ENCODE measurements at regions not wholly inside any gene's neighbourhood (a gene's known extent, or its start where the extent isn't known, plus 50 kb on each side); places are given as distances from the start of the nearest gene placed in this dataset.
A peak's percentile ranks its signal among the peaks of the same experiment; 100 is the strongest.

GRCh38 chr9:3138231-3139229, 294.6 kb upstream of the PUM3 start:
- Histone ChIP-seq H3K18ac (ENCODE audit: low read length) (no peak overlapping the region), H3K4me2 (ENCODE audit: low read length) (no peak overlapping the region), H4K91ac (ENCODE audit: low read depth, low read length) (no peak overlapping the region), H2BK12ac (ENCODE audit: low read length) (no peak overlapping the region), H3K9me3 (ENCODE audit: insufficient read depth, low read depth, low read length) (no peaks in the 10 kb centered on the region), H3K4me3 (ENCODE audit: low read depth, low read length) (no peak overlapping the region), H4K12ac (ENCODE audit: low read depth, low read length) (no peak overlapping the region), H3K27me3 (ENCODE audit: insufficient read depth, low read length) (no peaks in the 10 kb centered on the region), H3K27ac (ENCODE audit: low read depth, low read length) (no peak overlapping the region), H4K8ac (ENCODE audit: low read depth, low read length) (no peak overlapping the region), H2AFZ (ENCODE audit: insufficient read depth, low read length, poor library complexity) (no peak overlapping the region), H3K23ac (ENCODE audit: low read length) (no peak overlapping the region), H3K14ac (ENCODE audit: low read length) (no peak overlapping the region), H3K79me1 (ENCODE audit: low read length) (no peaks in the 10 kb centered on the region), H3K4me1 (ENCODE audit: control insufficient read depth in 1 of 2, insufficient read depth in 2 of 2, low read length in 2 of 2) (no peaks in the 10 kb centered on the region), H2BK5ac (ENCODE audit: low read depth, low read length, poor library complexity) (no peak overlapping the region), H2AK5ac (ENCODE audit: low read length) (no peak overlapping the region), H3K4ac (ENCODE audit: low read depth, low read length) (no peak overlapping the region), H3K79me2 (ENCODE audit: control insufficient read depth, insufficient read depth, low read length, poor library complexity) (no peaks in the 10 kb centered on the region), H2BK120ac (ENCODE audit: insufficient read depth, low read length, poor library complexity) (no peak overlapping the region), H3K36me3 (ENCODE audit: control insufficient read depth in 1 of 2, insufficient read depth in 2 of 2, low read length in 2 of 2) (no peaks in the 10 kb centered on the region), H3K9ac (ENCODE audit: low read length) (no peak overlapping the region)
- no CpG with 5 or more reads among the region's 10 CpGs for WGBS (ENCODE audit: extremely low coverage, insufficient coverage, insufficient read length)
- peak; percentile 42 to 81 for DNase-seq

- H2AK5ac ChIP-seq (ENCODE audit: low read length), result no peak overlapping the region
- no peak overlapping the region for H3K27ac ChIP-seq (ENCODE audit: low read depth, low read length)
- no peak overlapping the region for H3K14ac ChIP-seq (ENCODE audit: low read length)
- no CpG with 5 or more reads among the region's 3 CpGs for WGBS (ENCODE audit: extremely low coverage, insufficient coverage, insufficient read length)
- H4K12ac ChIP-seq (ENCODE audit: low read depth, low read length), result no peak overlapping the region
- H3K18ac ChIP-seq (ENCODE audit: low read length), result no peak overlapping the region
- H2BK120ac ChIP-seq (ENCODE audit: insufficient read depth, low read length, poor library complexity), result no peak overlapping the region
- no peaks in the 10 kb centered on the region for H3K9me3 ChIP-seq (ENCODE audit: insufficient read depth, low read depth, low read length)
- no peak overlapping the region for H3K4me2 ChIP-seq (ENCODE audit: low read length)
- no peaks in the 10 kb centered on the region for H3K36me3 ChIP-seq (ENCODE audit: control insufficient read depth in 1 of 2, insufficient read depth in 2 of 2, low read length in 2 of 2)
- H2BK12ac ChIP-seq (ENCODE audit: low read length), result no peak overlapping the region
- H3K4me1 ChIP-seq (ENCODE audit: control insufficient read depth in 1 of 2, insufficient read depth in 2 of 2, low read length in 2 of 2), result no peaks in the 10 kb centered on the region
- H3K9ac ChIP-seq (ENCODE audit: low read length), result no peak overlapping the region
- H3K79me1 ChIP-seq (ENCODE audit: low read length), result no peaks in the 10 kb centered on the region
- H2BK5ac ChIP-seq (ENCODE audit: low read depth, low read length, poor library complexity), result no peak overlapping the region
- H3K23ac ChIP-seq (ENCODE audit: low read length), result no peak overlapping the region
- no peaks in the 10 kb centered on the region for H3K27me3 ChIP-seq (ENCODE audit: insufficient read depth, low read length)
- H2AFZ ChIP-seq (ENCODE audit: insufficient read depth, low read length, poor library complexity), result no peak overlapping the region
- no peaks in the 10 kb centered on the region for H3K79me2 ChIP-seq (ENCODE audit: control insufficient read depth, insufficient read depth, low read length, poor library complexity)
- DNase-seq, result no peak
- no peak overlapping the region for H4K8ac ChIP-seq (ENCODE audit: low read depth, low read length)
- H4K91ac ChIP-seq (ENCODE audit: low read depth, low read length), result no peak overlapping the region
- H3K4me3 ChIP-seq (ENCODE audit: low read depth, low read length), result no peak overlapping the region
- H3K4ac ChIP-seq (ENCODE audit: low read depth, low read length), result no peak overlapping the region
These were observed 293.4 kb upstream of the PUM3 start for GRCh38 chr9:3137347-3137695.

- no peaks in the 10 kb centered on the region for H3K4me1 ChIP-seq (ENCODE audit: control insufficient read depth in 1 of 2, insufficient read depth in 2 of 2, low read length in 2 of 2)
- H2AK5ac ChIP-seq (ENCODE audit: low read length), result no peak overlapping the region
- no peaks in the 10 kb centered on the region for H3K79me1 ChIP-seq (ENCODE audit: low read length)
- no peak overlapping the region for H3K4ac ChIP-seq (ENCODE audit: low read depth, low read length)
- H3K23ac ChIP-seq (ENCODE audit: low read length), result no peak overlapping the region
- no peak overlapping the region for H4K91ac ChIP-seq (ENCODE audit: low read depth, low read length)
- H2BK120ac ChIP-seq (ENCODE audit: insufficient read depth, low read length, poor library complexity), result no peak overlapping the region
- H4K8ac ChIP-seq (ENCODE audit: low read depth, low read length), result no peak overlapping the region
- no peak overlapping the region for H3K9ac ChIP-seq (ENCODE audit: low read length)
- no peak overlapping the region for H3K4me2 ChIP-seq (ENCODE audit: low read length)
- WGBS (ENCODE audit: extremely low coverage, insufficient coverage, insufficient read length), result no CpG with 5 or more reads among the region's 6 CpGs
- no peaks in the 10 kb centered on the region for H3K9me3 ChIP-seq (ENCODE audit: insufficient read depth, low read depth, low read length)
- H3K14ac ChIP-seq (ENCODE audit: low read length), result no peak overlapping the region
- H3K36me3 ChIP-seq (ENCODE audit: control insufficient read depth in 1 of 2, insufficient read depth in 2 of 2, low read length in 2 of 2), result no peaks in the 10 kb centered on the region
- H2BK5ac ChIP-seq (ENCODE audit: low read depth, low read length, poor library complexity), result no peak overlapping the region
- no peak overlapping the region for H3K18ac ChIP-seq (ENCODE audit: low read length)
- no peak overlapping the region for H2AFZ ChIP-seq (ENCODE audit: insufficient read depth, low read length, poor library complexity)
- H3K79me2 ChIP-seq (ENCODE audit: control insufficient read depth, insufficient read depth, low read length, poor library complexity), result no peaks in the 10 kb centered on the region
- H3K27ac ChIP-seq (ENCODE audit: low read depth, low read length), result no peak overlapping the region
- no peaks in the 10 kb centered on the region for H3K27me3 ChIP-seq (ENCODE audit: insufficient read depth, low read length)
- H4K12ac ChIP-seq (ENCODE audit: low read depth, low read length), result no peak overlapping the region
- H2BK12ac ChIP-seq (ENCODE audit: low read length), result no peak overlapping the region
- H3K4me3 ChIP-seq (ENCODE audit: low read depth, low read length), result no peak overlapping the region
- no peak for DNase-seq
These were observed 292.9 kb upstream of the PUM3 start for GRCh38 chr9:3136686-3137346.

- H3K36me3 ChIP-seq (ENCODE audit: control insufficient read depth in 1 of 2, insufficient read depth in 2 of 2, low read length in 2 of 2), result no peaks in the 10 kb centered on the region
- no peak overlapping the region for H3K18ac ChIP-seq (ENCODE audit: low read length)
- H4K12ac ChIP-seq (ENCODE audit: low read depth, low read length), result no peak overlapping the region
- H3K4me3 ChIP-seq (ENCODE audit: low read depth, low read length), result no peak overlapping the region
- no peak overlapping the region for H4K8ac ChIP-seq (ENCODE audit: low read depth, low read length)
- H4K91ac ChIP-seq (ENCODE audit: low read depth, low read length), result no peak overlapping the region
- H3K4me1 ChIP-seq (ENCODE audit: control insufficient read depth in 1 of 2, insufficient read depth in 2 of 2, low read length in 2 of 2), result no peaks in the 10 kb centered on the region
- no peak overlapping the region for H3K9ac ChIP-seq (ENCODE audit: low read length)
- H2BK12ac ChIP-seq (ENCODE audit: low read length), result no peak overlapping the region
- no peak overlapping the region for H2BK5ac ChIP-seq (ENCODE audit: low read depth, low read length, poor library complexity)
- no peak overlapping the region for H3K14ac ChIP-seq (ENCODE audit: low read length)
- no peaks in the 10 kb centered on the region for H3K27me3 ChIP-seq (ENCODE audit: insufficient read depth, low read length)
- no peak overlapping the region for H3K23ac ChIP-seq (ENCODE audit: low read length)
- H3K4ac ChIP-seq (ENCODE audit: low read depth, low read length), result no peak overlapping the region
- no peak overlapping the region for H3K4me2 ChIP-seq (ENCODE audit: low read length)
- WGBS (ENCODE audit: extremely low coverage, insufficient coverage, insufficient read length), result no CpG with 5 or more reads among the region's 1 CpG
- H3K79me1 ChIP-seq (ENCODE audit: low read length), result no peaks in the 10 kb centered on the region
- no peak overlapping the region for H3K27ac ChIP-seq (ENCODE audit: low read depth, low read length)
- no peak for DNase-seq
- H2AK5ac ChIP-seq (ENCODE audit: low read length), result no peak overlapping the region
- H2AFZ ChIP-seq (ENCODE audit: insufficient read depth, low read length, poor library complexity), result no peak overlapping the region
- H2BK120ac ChIP-seq (ENCODE audit: insufficient read depth, low read length, poor library complexity), result no peak overlapping the region
- no peaks in the 10 kb centered on the region for H3K9me3 ChIP-seq (ENCODE audit: insufficient read depth, low read depth, low read length)
- H3K79me2 ChIP-seq (ENCODE audit: control insufficient read depth, insufficient read depth, low read length, poor library complexity), result no peaks in the 10 kb centered on the region
These were observed 292.3 kb upstream of the PUM3 start for GRCh38 chr9:3136230-3136629.

All from trophoblast cell (in vitro differentiated cells and primary cell).